ENCODE measurements at regions not wholly inside any gene's neighbourhood (a gene's known extent, or its start where the extent isn't known, plus 50 kb on each side); places are given as distances from the start of the nearest gene placed in this dataset.

DNA sequence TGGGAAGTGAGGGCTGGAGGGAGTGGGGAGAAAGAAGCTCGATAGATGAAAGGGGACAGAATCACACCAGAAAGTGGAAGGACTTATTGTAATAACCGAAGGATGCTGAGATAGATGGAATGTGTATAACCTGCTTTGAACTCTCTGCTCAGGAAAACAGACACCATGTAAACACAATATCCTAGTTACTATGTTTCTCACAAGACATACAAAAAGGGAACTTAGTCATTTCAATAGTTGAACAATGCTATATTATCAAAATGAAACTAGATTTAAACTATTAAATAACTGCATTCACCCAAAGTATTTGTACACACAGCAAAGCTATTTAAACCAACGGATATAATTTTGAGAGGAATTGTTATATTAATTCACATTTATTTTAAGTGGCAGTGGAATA is 108.3 kb upstream of the GADL1 start:
- no peak for TF ChIP-seq ZFX (IDR thresholded peaks at IDR 0.05; ENCODE audit: borderline replicate concordance)
- no peak for TF ChIP-seq CTCF (IDR thresholded peaks at IDR 0.05)
- no peak overlapping the region for H3K27ac ChIP-seq

DNA sequence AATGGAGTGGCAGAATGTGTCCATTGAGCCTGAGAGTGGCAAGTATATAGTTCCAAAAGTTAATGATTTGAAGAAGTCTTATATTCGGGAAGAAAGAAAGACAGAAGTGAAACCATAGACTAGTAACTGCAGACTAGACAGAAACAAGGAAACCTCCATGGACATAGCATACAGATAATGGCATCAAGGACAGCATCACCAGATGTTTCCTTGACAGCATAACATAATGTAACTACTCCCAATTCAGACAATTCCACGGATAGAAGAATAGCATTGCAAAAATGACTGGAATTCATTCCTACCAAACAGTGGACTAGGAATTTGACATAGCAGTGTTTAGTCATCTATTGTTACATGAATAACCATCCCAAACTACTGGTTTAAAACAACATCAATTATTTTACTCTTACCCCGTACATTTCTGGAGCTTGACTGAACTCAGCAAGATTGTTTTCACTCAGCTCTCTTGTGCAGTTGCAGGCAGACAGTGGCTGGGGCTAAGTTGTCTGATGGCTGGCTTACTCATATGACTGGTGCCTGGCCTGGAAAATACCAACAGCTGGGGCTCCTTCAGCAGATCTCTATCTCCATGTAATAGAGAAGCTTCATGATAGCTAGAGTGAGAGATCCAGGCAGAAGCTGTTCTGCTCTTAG is 109.7 kb upstream of the GADL1 start:
- no peak overlapping the region for H3K27ac ChIP-seq
- TF ChIP-seq CTCF (IDR thresholded peaks at IDR 0.05), result no peak
- TF ChIP-seq ZFX (IDR thresholded peaks at IDR 0.05; ENCODE audit: borderline replicate concordance), result no peak

- no peak overlapping the region for H3K27ac ChIP-seq
- TF ChIP-seq ZFX (IDR thresholded peaks at IDR 0.05; ENCODE audit: borderline replicate concordance) (no peak), CTCF (IDR thresholded peaks at IDR 0.05) (no peak)
These were observed 114.5 kb upstream of the GADL1 start for GRCh38 chr3:31008994-31009393.

GRCh38 chr3:31009881-31010280 is 115.4 kb upstream of the GADL1 start:
- no peak overlapping the region for H3K27ac ChIP-seq
- TF ChIP-seq CTCF (IDR thresholded peaks at IDR 0.05) (no peak), ZFX (IDR thresholded peaks at IDR 0.05; ENCODE audit: borderline replicate concordance) (no peak)

- TF ChIP-seq ZFX (IDR thresholded peaks at IDR 0.05; ENCODE audit: borderline replicate concordance), result no peak
- no peak overlapping the region for H3K27ac ChIP-seq
These were observed 116.0 kb upstream of the GADL1 start for GRCh38 chr3:31010491-31010890.

DNA sequence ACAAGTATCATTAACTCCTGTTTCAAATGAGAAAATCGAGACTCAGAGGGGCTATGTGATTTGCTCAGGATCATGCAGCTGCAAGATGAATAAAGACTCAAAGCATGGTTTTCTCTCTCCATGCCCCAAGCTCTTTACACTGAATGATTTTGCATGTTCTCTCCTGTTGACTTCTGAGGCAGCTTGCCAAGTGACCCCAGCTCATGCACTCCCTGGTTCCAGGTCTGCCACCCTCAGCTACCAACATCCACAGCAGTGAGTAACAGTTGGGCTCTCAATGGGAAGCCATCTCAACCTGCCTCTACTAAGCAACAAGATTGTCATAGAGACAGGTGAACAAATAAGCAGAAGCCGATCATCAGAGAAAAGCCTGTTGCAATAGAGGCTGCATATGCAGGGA is 116.9 kb upstream of the GADL1 start:
- H3K27ac ChIP-seq, result no peak overlapping the region
- no peak for TF ChIP-seq ZFX (IDR thresholded peaks at IDR 0.05; ENCODE audit: borderline replicate concordance)
- TF ChIP-seq CTCF (IDR thresholded peaks at IDR 0.05), result no peak

DNA sequence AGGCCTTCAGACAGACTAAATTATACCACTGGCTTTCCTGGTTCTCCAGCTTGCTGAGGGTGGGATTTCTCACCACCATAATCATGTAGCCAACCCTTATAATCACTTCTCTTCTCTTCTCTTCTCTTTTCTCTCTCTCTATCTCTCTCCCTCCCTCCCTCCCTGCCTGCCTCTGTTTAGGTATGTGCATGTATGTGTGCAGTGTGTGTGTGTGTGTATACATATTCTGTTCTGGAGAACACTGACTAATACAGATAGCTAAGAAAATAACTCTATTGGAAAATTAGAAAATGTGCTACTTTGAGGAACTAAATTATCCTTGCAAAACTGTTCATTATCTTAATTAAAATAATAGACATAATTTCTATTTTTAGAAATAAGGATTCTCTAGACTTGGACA is 118.6 kb upstream of the GADL1 start:
- no peak overlapping the region for H3K27ac ChIP-seq
- no peak for TF ChIP-seq CTCF (IDR thresholded peaks at IDR 0.05)
- no peak for TF ChIP-seq ZFX (IDR thresholded peaks at IDR 0.05; ENCODE audit: borderline replicate concordance)

DNA sequence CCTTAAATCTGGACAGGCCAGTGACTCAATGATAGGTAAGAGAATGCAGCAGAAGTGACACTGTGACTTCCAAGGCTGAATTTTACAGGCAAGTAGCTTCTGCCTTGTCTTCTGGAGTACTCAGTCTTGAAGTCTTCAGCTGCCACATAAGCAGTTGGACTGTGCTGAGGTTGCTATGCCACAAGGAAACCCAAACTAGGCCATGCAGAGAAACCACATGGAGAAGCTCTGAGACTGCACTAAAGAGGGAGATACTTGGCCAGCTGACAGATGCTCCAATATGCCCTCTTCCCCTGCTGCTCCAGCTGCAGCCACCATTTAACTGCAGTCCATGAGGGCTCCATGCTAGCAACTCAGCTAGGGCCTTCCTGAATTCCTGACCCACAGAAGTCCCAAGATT is 119.4 kb upstream of the GADL1 start:
- H3K27ac ChIP-seq, result no peak overlapping the region
- TF ChIP-seq CTCF (IDR thresholded peaks at IDR 0.05), result no peak
- no peak for TF ChIP-seq ZFX (IDR thresholded peaks at IDR 0.05; ENCODE audit: borderline replicate concordance)
